ENCODE measurements at regions not wholly inside any gene's neighbourhood (a gene's known extent, or its start where the extent isn't known, plus 50 kb on each side); places are given as distances from the start of the nearest gene placed in this dataset.

DNA sequence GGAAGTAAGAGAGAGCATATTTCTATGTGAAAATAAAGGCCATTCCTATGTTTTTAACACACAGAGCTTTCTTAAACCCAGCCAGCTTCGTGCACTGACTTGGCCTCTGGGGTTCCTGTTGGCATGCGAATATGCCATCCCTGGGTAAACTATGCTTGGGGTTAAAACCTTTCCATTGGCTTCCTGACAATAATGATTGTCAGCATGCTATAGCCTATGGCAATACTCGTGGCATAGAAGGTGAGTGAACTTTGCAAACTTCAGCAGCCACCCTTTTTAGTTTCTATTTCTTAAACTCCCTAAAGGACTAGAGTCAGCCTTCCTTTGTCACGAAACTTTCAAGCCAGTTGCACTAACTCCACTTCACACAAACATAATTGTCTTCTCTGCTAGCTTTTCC is 148.4 kb upstream of the RGS6 start:
- Histone ChIP-seq H3K79me2 (ENCODE audit: insufficient read depth, low read depth, low read length) (no peaks in the 10 kb centered on the region), H3K27ac (ENCODE audit: low read depth, low read length, poor library complexity, severe bottlenecking) (no peak overlapping the region), H3K4me1 (ENCODE audit: insufficient read depth, low read length, poor library complexity, severe bottlenecking) (no peaks in the 10 kb centered on the region), H3K4me3 (ENCODE audit: low read depth, low read length, poor library complexity, severe bottlenecking) (no peak overlapping the region), H3K4me2 (ENCODE audit: low read length) (no peak overlapping the region), H2AFZ (ENCODE audit: low read length) (0 out of 2 replicates have a peak overlapping the region, but pooled peaks have one; percentile 16), H3K9me3 (ENCODE audit: low read length) (no peaks in the 10 kb centered on the region), H4K20me1 (ENCODE audit: insufficient read depth, low read length) (no peaks in the 10 kb centered on the region), H3K36me3 (ENCODE audit: insufficient read depth, low read length) (no peaks in the 10 kb centered on the region), H3K9me2 (ENCODE audit: insufficient read depth, low read length) (no peaks in the 10 kb centered on the region)
- POLR2A ChIA-PET = interaction anchor here (0.6 to 0.7 kb wide), 3 partner anchors 8 to 709 kb away, joined by 3 to 4 read pairs (median 3); no protein-coding TSS in a partner anchor
- no peak for DNase-seq (ENCODE audit: low spot score)
- intact Hi-C loops (cut with micrococcal nuclease; ENCODE audit: unreplicated experiment) = no loop called here
- no TSS peak for BruUV-seq (replicated peaks)
- CTCF ChIA-PET (ENCODE audit: unreplicated experiment) = no interaction called here
- TF ChIP-seq, protein P1, sequence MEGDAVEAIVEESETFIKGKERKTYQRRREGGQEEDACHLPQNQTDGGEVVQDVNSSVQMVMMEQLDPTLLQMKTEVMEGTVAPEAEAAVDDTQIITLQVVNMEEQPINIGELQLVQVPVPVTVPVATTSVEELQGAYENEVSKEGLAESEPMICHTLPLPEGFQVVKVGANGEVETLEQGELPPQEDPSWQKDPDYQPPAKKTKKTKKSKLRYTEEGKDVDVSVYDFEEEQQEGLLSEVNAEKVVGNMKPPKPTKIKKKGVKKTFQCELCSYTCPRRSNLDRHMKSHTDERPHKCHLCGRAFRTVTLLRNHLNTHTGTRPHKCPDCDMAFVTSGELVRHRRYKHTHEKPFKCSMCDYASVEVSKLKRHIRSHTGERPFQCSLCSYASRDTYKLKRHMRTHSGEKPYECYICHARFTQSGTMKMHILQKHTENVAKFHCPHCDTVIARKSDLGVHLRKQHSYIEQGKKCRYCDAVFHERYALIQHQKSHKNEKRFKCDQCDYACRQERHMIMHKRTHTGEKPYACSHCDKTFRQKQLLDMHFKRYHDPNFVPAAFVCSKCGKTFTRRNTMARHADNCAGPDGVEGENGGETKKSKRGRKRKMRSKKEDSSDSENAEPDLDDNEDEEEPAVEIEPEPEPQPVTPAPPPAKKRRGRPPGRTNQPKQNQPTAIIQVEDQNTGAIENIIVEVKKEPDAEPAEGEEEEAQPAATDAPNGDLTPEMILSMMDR (conservative IDR thresholded peaks at IDR 0.05; ENCODE audit: low read length) = no peak
- no peak for TF ChIP-seq EZH2phosphoT487 (IDR thresholded peaks at IDR 0.05; ENCODE audit: borderline replicate concordance, low read depth, low read length)

DNA sequence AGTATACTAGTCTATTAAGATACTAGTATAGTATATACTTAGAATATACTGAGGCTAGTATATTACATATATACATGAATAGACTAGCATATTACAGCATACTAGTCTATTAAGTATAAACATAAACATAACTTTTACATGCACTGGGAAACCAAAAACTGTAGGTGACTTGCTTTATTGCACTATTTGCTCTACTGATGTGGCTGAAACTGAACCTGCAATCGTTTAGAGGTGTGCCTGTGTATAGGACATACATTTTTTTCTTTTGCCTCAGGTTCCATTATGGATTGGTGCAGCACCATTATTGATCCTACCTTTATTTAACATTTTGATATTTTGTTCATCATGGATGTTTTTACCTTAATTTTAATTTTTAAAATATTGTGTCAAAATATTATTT is 143.2 kb upstream of the RGS6 start:
- Histone ChIP-seq H3K9me2 (ENCODE audit: insufficient read depth, low read length) (no peaks in the 10 kb centered on the region), H3K27ac (ENCODE audit: low read depth, low read length, poor library complexity, severe bottlenecking) (no peak overlapping the region), H3K9me3 (ENCODE audit: low read length) (no peaks in the 10 kb centered on the region), H3K4me2 (ENCODE audit: low read length) (no peak overlapping the region), H3K4me1 (ENCODE audit: insufficient read depth, low read length, poor library complexity, severe bottlenecking) (peaks cover 4% of the 10 kb centered on the region), H2AFZ (ENCODE audit: low read length) (no peak overlapping the region), H4K20me1 (ENCODE audit: insufficient read depth, low read length) (no peaks in the 10 kb centered on the region), H3K4me3 (ENCODE audit: low read depth, low read length, poor library complexity, severe bottlenecking) (no peak overlapping the region), H3K36me3 (ENCODE audit: insufficient read depth, low read length) (no peaks in the 10 kb centered on the region), H3K79me2 (ENCODE audit: insufficient read depth, low read depth, low read length) (no peaks in the 10 kb centered on the region)
- no TSS peak for BruUV-seq (replicated peaks)
- intact Hi-C loops (cut with micrococcal nuclease; ENCODE audit: unreplicated experiment) = no loop called here
- ChIA-PET POLR2A (no interaction called here), CTCF (ENCODE audit: unreplicated experiment) (no interaction called here)
- no peak for DNase-seq (ENCODE audit: low spot score)
- no peak for TF ChIP-seq EZH2phosphoT487 (IDR thresholded peaks at IDR 0.05; ENCODE audit: borderline replicate concordance, low read depth, low read length)
- TF ChIP-seq, protein P1 (conservative IDR thresholded peaks at IDR 0.05; ENCODE audit: low read length) = no peak

DNA sequence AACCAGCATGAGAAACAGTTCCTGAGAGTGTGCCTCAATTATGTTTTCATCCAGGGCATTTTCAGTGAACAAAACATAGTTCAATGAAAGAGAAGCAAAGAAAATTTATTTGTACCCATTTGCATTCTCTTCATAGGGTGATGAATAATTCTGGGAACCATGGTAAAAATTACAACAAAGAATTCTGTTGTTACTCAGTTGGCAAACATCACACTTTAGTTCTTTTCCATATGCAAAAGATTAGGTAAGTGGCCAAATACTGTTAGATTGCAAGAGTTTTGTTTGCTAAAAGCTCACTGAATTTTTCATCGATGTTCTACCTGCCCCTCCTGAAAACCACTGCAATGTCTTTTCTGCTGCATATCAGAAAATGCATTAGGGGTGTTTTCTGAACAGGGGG is 132.4 kb upstream of the RGS6 start:
- no peak for DNase-seq (ENCODE audit: low spot score)
- Histone ChIP-seq H3K36me3 (ENCODE audit: insufficient read depth, low read length) (no peaks in the 10 kb centered on the region), H3K4me3 (ENCODE audit: low read depth, low read length, poor library complexity, severe bottlenecking) (no peak overlapping the region), H4K20me1 (ENCODE audit: insufficient read depth, low read length) (no peaks in the 10 kb centered on the region), H3K9me3 (ENCODE audit: low read length) (no peaks in the 10 kb centered on the region), H3K9me2 (ENCODE audit: insufficient read depth, low read length) (no peaks in the 10 kb centered on the region), H3K4me2 (ENCODE audit: low read length) (no peak overlapping the region), H3K27ac (ENCODE audit: low read depth, low read length, poor library complexity, severe bottlenecking) (no peak overlapping the region), H3K4me1 (ENCODE audit: insufficient read depth, low read length, poor library complexity, severe bottlenecking) (peaks cover 54% of the 10 kb centered on the region), H3K79me2 (ENCODE audit: insufficient read depth, low read depth, low read length) (no peaks in the 10 kb centered on the region), H2AFZ (ENCODE audit: low read length) (peak overlapping the region; percentile 4; the same call in 1 of the 2 replicates)
- intact Hi-C loops (cut with micrococcal nuclease; ENCODE audit: unreplicated experiment) = no loop called here
- no TSS peak for BruUV-seq (replicated peaks)
- ChIA-PET CTCF (ENCODE audit: unreplicated experiment) (no interaction called here), POLR2A (no interaction called here)
- TF ChIP-seq, protein P1 (conservative IDR thresholded peaks at IDR 0.05; ENCODE audit: low read length) = no peak
- no peak for TF ChIP-seq EZH2phosphoT487 (IDR thresholded peaks at IDR 0.05; ENCODE audit: borderline replicate concordance, low read depth, low read length)
